ENCODE measurements at regions not wholly inside any gene's neighbourhood (a gene's known extent, or its start where the extent isn't known, plus 50 kb on each side); places are given as distances from the start of the nearest gene placed in this dataset.

- DNase-seq (ENCODE audit: low read depth), result no peak
Measured at GRCh38 chr1:91151702-91152101, 129.9 kb upstream of the ZNF644 start.

DNA sequence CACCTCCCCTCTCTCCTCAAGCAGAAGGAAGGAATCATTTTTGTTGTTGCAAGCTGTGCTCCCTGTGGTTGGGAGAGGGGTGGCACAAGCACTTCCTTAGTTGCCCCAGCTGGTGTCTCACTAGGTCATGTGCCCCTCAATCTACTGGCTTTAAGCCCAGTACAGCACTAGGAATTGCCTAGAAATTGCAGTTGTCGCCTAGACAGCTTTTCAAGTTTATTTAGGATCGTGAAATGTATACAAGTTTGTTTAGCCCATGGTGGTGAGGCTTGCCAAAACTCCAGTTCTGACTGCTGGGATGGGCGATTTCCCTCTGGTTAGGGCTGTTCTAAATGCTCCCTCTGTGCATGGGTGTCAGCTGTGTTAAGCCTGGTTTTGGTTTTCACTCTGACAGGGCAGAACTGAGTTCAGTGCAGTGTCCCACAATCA is 126.8 kb upstream of the ZNF644 start:
- no peak for DNase-seq (ENCODE audit: low read depth)

DNA sequence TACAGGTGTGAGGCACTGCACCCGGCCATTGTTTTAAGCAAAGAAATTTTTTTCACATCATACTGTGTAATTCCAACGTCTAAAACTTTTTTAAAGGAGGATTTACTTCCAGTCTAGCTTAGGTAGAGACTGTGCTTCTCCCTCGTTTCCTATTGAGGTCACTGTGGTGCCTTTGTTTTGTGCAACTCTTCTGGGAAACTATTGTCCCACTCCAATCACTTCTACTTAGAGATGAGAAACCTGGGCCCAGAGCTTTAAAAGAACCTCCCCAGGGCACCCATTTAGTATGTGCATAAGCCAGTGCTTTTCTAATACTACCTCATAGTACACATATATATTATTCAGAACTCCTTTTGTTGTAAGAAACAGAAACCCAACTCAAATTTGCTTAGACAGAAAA is 120.0 kb upstream of the ZNF644 start:
- no peak for DNase-seq (ENCODE audit: low read depth)

- DNase-seq (ENCODE audit: low read depth), result no peak
Measured at GRCh38 chr1:91138959-91139358, 117.1 kb upstream of the ZNF644 start.

DNA sequence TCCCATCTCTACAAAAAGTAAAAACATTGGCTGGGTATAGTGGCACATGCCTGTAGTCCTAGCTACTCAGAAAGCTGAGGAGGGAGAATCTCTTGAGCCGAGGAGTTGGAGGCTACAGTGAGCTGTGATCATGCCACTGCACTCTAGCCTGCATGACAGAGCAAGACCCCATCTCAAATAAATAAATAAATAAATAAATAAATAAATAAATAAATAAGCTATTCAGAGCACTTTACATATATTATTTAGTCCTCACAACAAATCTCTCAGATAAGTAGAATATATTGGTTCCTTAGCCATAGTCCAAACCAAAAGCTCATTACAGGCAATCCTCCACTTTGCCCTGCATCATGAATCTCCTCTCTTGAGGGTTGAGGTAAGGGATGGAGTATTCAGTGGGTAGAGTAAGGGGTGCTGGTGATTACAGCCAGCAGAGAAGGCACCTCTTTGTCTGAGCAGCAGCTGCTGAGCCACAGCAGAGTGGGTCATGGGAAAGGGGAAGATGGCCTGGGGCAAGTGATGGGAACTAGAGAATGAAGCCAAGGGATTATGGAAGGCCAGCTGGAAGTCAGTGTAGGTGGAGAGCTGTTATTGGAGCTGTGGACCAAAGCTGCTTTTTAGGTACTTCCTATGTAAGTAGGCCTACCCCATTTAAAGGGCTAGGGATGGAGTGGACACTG is 115.5 kb upstream of the ZNF644 start:
- no peak for DNase-seq (ENCODE audit: low read depth)

DNA sequence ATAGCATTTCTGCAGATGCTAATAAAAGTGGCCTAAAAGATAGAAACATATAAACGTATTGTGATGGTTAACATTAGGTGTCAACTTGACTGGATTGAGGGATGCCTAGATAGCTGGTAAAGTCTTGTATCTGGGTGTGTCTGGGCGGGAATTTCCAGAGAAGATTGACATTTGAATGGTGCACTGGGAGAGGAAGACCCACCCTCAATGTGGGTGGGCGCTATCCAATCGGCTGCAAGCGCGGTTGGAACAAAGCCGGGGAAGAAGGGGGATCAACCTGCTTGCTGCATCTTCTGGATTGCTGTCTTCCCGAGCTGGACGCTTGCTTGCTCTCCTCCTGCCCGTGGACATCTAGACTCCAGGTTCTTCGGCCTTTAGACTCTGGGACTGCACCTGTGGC is 114.0 kb upstream of the ZNF644 start:
- peak; percentile 25 for DNase-seq (ENCODE audit: low read depth)

DNA sequence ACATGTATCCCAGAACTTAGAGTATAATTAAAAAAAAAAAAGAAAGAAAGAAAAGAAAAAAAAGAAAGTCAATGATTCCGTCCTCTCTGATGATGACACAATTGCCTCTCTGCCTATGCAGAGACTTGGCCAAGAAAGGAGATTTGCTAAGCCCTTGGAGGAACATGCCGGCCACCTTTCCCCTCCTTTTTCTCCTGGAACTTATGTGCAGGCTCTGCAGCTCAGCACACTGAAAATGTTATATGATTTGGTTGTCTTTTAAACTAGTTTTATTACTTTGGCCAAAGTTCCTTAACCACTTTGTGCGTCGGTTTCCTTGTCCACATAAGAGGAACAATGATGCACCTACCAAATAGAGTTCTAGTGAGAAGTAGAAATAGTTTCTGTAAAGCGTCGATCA is 111.4 kb upstream of the ZNF644 start:
- no peak for DNase-seq (ENCODE audit: low read depth)

DNA sequence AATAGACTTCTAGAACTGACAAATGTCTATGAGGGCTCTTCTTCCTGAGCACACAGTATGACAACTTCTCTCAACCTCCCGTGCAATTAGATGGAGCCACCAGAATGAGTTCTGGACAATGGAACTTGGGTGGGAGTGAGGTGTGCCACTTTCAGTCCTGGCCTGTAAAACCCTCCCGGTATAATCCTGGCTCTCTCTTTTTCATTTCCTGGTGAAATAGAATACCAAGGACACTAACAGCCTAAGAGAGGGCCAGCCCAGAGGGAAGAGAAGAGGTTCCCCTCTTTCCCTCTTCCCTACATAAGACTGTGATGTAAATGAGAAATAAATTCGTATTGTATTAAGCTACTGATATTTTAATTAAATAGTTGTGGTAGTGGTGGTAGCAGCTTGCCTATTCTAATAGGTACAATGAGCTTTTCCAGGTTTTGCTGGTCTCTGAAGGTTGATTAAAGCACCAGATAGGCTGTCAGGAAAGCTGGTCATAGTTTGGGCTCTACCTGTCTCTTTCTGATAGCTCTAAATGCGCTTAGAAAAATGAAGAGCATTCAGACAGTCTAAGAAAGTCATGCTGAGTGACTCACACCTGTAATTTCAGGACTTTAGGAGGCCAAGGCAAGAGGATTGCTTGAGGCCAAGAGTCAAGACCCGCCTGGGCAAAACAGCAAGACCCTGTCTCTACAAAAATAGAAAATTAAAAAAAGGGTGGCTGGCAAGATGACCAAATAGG is 108.6 kb upstream of the ZNF644 start:
- DNase-seq (ENCODE audit: low read depth), result no peak

DNA sequence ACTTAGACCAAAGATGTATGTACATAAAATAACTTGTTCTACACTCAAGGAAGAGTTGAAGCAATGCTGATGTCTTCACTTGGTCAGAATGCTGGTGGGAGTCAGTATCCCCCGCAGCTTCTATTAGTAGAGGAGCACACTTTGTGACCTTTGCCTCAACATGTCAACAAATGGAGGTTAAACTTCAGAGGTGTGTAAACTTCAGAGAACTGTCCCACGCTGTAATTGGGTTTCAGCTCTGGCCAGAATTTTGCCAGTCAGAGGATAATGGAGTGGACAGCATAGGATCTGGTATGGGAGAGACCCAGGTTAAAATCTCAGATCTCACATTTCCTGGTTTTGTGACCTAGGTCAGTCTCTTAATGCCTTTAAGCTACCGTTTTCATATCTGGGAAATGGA is 107.6 kb upstream of the ZNF644 start:
- DNase-seq (ENCODE audit: low read depth), result no peak

DNA sequence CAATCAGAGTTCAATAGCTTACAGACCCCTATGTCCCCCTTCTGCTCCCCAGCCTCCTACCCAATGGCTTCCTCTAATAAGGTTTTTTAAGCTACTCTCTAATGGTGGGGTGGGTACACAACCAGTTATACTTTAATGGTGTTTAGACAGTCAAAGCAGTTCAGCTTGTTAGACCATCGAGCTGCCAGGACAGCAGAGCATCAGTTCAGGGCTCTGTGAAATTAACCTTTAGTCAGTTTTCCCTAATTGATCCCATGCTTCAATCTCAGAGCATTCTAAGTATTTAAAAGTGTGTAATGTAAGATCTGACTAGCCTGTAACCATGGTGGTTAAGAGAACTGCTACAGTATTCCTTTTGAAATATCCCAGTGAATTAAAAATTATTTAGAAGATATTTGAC is 107.2 kb upstream of the ZNF644 start:
- no peak for DNase-seq (ENCODE audit: low read depth)

- no peak for DNase-seq (ENCODE audit: low read depth)
Measured at GRCh38 chr1:91124989-91125417, 103.2 kb upstream of the ZNF644 start.

- no peak for DNase-seq (ENCODE audit: low read depth)
Measured at GRCh38 chr1:91124290-91124985, 102.6 kb upstream of the ZNF644 start.

DNA sequence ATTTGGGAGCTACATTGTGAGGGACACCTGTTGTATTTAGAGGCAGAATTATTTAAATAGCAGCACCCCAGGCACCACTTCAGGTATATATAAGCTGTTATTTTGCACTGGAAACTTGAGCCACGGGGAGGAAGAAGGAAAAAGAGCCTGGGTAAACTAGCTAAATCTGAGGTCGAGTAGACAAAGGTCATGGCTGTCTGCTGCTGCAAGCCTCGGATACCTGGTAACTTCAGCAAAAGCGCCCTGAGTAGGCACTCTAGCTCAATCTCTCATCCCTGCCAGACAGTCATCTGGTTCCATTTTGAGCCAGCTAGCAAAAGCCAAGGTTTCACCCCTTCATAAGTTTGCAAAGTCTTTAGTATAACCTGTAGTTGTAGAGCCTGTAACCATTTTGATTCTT is 101.9 kb upstream of the ZNF644 start:
- DNase-seq (ENCODE audit: low read depth), result no peak

DNA sequence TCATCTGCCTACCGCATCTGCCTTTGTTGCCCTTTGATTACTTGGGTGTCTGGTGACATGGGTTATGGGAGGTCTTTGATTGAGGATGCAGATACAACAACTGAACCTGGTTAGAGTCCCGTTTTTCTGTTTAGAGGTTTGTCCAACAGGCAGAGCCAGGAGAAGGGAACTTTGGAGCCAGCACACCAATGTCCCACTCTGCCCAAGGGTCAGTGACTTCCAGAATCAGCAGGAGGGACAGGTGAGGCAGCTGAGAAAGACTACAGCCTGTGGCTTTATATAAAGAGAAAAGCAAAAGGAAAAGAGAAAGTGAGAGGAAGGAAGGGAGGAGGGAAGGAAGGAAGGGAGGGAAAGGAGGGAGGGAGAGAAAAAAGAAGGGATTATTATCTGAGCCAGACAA is 101.5 kb upstream of the ZNF644 start:
- no peak for DNase-seq (ENCODE audit: low read depth)

DNA sequence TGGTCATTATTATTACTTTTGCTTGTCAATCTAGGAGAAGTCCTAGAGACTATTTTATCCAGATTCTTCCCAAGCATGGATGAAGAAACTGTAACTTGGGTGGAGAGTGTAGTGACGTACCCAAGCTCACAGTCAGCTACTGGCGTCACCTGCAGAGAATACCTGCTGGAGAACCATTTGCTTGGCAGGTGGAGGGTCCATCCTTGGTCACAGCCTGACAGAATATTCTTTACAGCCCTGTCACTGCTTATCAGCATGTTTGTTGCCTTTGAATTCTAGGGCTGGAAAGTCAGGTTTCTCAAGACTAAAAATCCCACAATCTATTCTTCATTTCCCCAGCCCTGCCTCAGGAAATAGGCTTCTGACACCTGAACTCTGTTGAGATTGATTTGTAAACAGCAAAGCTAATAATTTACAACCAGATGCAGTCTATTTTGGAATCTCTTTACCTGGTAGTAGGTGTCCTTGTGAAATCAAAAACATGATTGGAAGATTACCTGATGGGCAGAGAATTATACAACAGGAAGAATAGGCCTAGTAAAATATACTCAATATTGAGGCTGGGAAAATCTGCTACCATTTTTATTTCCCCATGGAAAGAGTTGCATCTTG is 100.4 kb upstream of the ZNF644 start:
- DNase-seq (ENCODE audit: low read depth), result no peak

DNA sequence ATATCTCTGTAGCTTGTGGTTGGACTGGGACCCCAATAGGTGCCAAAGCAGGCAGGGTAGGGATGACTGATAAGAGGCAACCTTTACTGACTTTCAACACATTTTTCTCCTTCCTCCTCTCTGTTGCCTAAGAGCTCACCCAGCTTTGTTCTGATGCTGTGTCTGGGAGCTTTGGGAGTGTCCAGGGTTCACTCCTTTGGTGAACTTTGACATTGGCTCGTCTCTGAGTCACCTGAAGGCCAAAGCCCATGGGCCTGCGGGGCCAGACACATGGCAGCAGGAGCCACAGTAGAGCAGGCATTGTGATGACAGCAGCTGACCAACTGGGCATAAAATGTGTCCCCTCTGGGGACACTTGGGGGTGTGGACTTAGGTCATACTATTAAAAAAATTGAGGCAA is 99.5 kb upstream of the ZNF644 start:
- DNase-seq (ENCODE audit: low read depth), result no peak

DNA sequence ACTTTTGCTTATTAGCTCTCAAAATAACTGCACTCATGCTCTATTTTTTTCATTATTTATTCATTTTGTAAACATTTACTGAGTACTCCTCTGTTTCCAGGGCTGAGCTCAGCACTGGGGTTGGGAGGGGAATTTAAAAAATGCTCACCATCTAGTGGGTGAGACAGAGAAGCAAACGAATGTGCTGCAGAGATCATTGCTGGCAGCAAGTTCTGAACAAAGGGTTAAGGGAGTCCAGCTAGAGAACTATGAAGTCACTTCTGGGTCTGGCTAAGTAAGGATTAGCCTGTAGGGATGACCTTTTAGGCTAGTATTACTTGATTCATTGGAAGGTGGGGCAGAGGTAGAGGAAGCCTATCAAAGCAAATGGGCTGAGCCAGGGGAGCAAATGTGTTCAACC is 99.1 kb upstream of the ZNF644 start:
- DNase-seq (ENCODE audit: low read depth), result no peak

GRCh38 chr1:91120421-91120820 is 98.6 kb upstream of the ZNF644 start:
- no peak for DNase-seq (ENCODE audit: low read depth)

GRCh38 chr1:91104712-91105111 is 82.9 kb upstream of the ZNF644 start:
- DNase-seq (ENCODE audit: low read depth), result no peak

- DNase-seq (ENCODE audit: low read depth), result peak; percentile 38
Measured at GRCh38 chr1:91101328-91101727, 79.5 kb upstream of the ZNF644 start.

- DNase-seq (ENCODE audit: low read depth), result peak; percentile 73
Measured at GRCh38 chr1:91099746-91100621, 78.1 kb upstream of the ZNF644 start.

Measured in Daoy (cell line).